ENCODE measurements at regions not wholly inside any gene's neighbourhood (a gene's known extent, or its start where the extent isn't known, plus 50 kb on each side); places are given as distances from the start of the nearest gene placed in this dataset.
"Not testable (repeated sequence)": the region's sequence is repeated elsewhere in the genome, so short reads cannot be mapped to it uniquely, and the experiment has no call there.

DNA sequence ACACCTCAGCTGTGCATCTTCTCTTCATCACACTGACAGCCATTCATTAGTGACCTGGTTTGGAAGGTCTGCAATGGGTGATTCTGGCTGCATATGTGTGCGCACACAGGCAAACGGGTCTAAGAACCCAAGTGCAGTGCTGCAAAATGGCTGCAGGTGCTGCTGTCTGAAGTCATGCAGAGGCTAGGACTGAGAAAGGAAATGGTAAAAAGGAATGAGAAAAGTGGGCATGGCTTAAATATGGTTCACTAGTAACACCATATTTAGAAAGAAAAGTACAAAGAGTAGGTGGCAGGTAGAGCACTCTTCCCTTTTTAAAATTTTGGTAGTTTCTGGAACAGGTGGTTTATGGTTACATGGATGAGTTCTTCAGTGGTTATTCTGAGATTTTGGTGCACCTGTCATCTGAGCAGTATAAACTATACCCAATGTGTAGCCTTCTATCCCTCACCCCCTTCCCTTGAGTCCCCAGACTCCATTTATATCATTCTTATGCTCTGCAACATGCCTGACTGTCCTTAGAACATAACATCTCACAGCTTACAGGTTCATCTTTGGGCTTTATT lies 78.4 kb downstream of the CCNG2 start:
- no peak overlapping the region for H3K4me3 ChIP-seq (ENCODE audit: low read depth, low read length)
- no peaks in the 10 kb centered on the region for H3K36me3 ChIP-seq (replicated peaks)
- in situ Hi-C loops (cut with HindIII; ENCODE audit: low pct_ligation_motif_present, low sequenced_read_pairs): no loop called here
- no peak for DNase-seq
- no peaks in the 10 kb centered on the region for H3K27me3 ChIP-seq (replicated peaks)
- TF ChIP-seq CTCF (IDR thresholded peaks at IDR 0.05; ENCODE audit: low read depth, low read length, missing control alignments): no peak
- H3K27ac ChIP-seq: no peak overlapping the region

GRCh38 chr4:77236806-77237205 lies 79.8 kb downstream of the CCNG2 start:
- Histone ChIP-seq H3K27me3 (replicated peaks) (no peaks in the 10 kb centered on the region), H3K36me3 (replicated peaks) (no peaks in the 10 kb centered on the region), H3K4me3 (ENCODE audit: low read depth, low read length) (no peak overlapping the region), H3K27ac (no peak overlapping the region)
- in situ Hi-C loops (cut with HindIII; ENCODE audit: low pct_ligation_motif_present, low sequenced_read_pairs): no loop called here
- no peak for TF ChIP-seq CTCF (IDR thresholded peaks at IDR 0.05; ENCODE audit: low read depth, low read length, missing control alignments)
- no peak for DNase-seq

- in situ Hi-C loops (cut with HindIII; ENCODE audit: low pct_ligation_motif_present, low sequenced_read_pairs): no loop called here
- H3K27me3 ChIP-seq (replicated peaks): no peaks in the 10 kb centered on the region
Measured at GRCh38 chr4:77240469-77241066, 83.6 kb downstream of the CCNG2 start.

GRCh38 chr4:77248805-77249204 lies 91.8 kb downstream of the CCNG2 start:
- H3K4me3 ChIP-seq (ENCODE audit: low read depth, low read length): no peak overlapping the region
- H3K27ac ChIP-seq: no peak overlapping the region
- H3K27me3 ChIP-seq (replicated peaks): no peaks in the 10 kb centered on the region
- no peaks in the 10 kb centered on the region for H3K36me3 ChIP-seq (replicated peaks)
- no peak for DNase-seq
- in situ Hi-C loops (cut with HindIII; ENCODE audit: low pct_ligation_motif_present, low sequenced_read_pairs): no loop called here
- no peak for TF ChIP-seq CTCF (IDR thresholded peaks at IDR 0.05; ENCODE audit: low read depth, low read length, missing control alignments)

More at GRCh38 chr4:77240469-77241066, 83.6 kb downstream of the CCNG2 start:
- H3K4me3 ChIP-seq (ENCODE audit: low read depth, low read length): no peak overlapping the region
- no peaks in the 10 kb centered on the region for H3K36me3 ChIP-seq (replicated peaks)
- no peak overlapping the region for H3K27ac ChIP-seq
- peak; percentile 39 for DNase-seq
- peak; percentile 88 for TF ChIP-seq CTCF (IDR thresholded peaks at IDR 0.05; ENCODE audit: low read depth, low read length, missing control alignments)

DNA sequence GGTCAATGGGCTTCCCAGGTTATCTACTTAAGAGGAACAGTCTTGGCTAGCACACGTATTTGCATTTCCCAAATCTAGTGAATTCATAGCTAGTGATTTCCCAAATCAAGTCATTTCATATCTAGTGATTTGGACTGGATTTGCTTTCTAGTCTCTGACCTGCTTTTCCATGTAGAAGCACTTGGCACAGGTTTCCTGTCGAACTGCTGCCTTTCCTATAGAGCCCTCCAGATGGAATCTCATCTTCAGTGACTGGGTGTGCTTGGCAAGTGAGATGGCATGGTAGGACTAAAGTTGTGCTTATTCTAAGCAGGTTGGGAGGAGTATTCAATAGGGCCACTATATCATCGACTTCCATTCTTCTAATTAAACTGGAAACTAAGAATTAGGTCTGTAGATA lies 94.7 kb downstream of the CCNG2 start:
- TF ChIP-seq CTCF (IDR thresholded peaks at IDR 0.05; ENCODE audit: low read depth, low read length, missing control alignments): no peak
- H3K27me3 ChIP-seq (replicated peaks): no peaks in the 10 kb centered on the region
- no peak overlapping the region for H3K4me3 ChIP-seq (ENCODE audit: low read depth, low read length)
- in situ Hi-C loops (cut with HindIII; ENCODE audit: low pct_ligation_motif_present, low sequenced_read_pairs): no loop called here
- H3K27ac ChIP-seq: no peak overlapping the region
- no peak for DNase-seq
- H3K36me3 ChIP-seq (replicated peaks): no peaks in the 10 kb centered on the region

- DNase-seq: no peak
Measured at GRCh38 chr4:77263247-77263646, 106.2 kb downstream of the CCNG2 start.

DNA sequence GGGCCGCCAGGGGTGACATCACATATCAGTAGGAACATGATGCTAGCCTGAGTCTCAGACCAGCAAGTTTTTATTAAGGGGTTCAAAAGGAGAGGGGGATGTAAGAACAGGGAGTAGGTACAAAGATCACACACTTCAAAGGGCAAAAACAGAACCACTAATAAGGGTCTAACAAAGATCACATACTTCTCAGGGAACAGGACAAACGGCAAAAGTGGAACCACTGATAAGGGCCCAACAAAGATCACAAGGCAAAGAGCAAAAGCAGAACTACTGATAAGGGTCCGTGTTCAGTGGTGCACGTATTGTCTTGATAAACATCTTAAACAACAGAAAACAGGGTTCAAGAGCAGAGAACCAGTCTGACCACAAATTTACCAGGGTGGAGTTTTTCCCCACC lies 107.0 kb downstream of the CCNG2 start:
- H3K4me3 ChIP-seq (ENCODE audit: low read depth, low read length); H3K36me3 ChIP-seq (replicated peaks); DNase-seq; H3K27ac ChIP-seq; H3K27me3 ChIP-seq (replicated peaks); in situ Hi-C loops (cut with HindIII; ENCODE audit: low pct_ligation_motif_present, low sequenced_read_pairs): not testable (repeated sequence)

More at GRCh38 chr4:77263247-77263646, 106.2 kb downstream of the CCNG2 start:
- Histone ChIP-seq H3K27ac (no peak overlapping the region), H3K4me3 (ENCODE audit: low read depth, low read length) (no peak overlapping the region), H3K36me3 (replicated peaks) (no peaks in the 10 kb centered on the region), H3K27me3 (replicated peaks) (no peaks in the 10 kb centered on the region)
- in situ Hi-C loops (cut with HindIII; ENCODE audit: low pct_ligation_motif_present, low sequenced_read_pairs): no loop called here
- no peak for TF ChIP-seq CTCF (IDR thresholded peaks at IDR 0.05; ENCODE audit: low read depth, low read length, missing control alignments)

Measured in brain microvascular endothelial cell (primary cell).